Adrenal gland (tissue), 9 donors: ENCODE measurements at regions not wholly inside any gene's neighbourhood (a gene's known extent, or its start where the extent isn't known, plus 50 kb on each side); places are given as distances from the start of the nearest gene placed in this dataset.

ENCODE experiments used
- DNase-seq, 7 donors: peaks; one replicate each; pipeline ENCODE4 v3.0.0-alpha.2; 2019 to 2020
- H3K27ac ChIP-seq, 5 donors: fragments of 200-600 bp; sonication (generic) in 4 of 5; 1 replicate in 3 of 5; 2 replicates in 2 of 5; pipeline versions ENCODE4 v1.5.1 to v1.8.0; 2016 to 2020; ENCODE audit warnings: mild to moderate bottlenecking in 1 of 5
- H3K27me3 ChIP-seq: fragments of 200-600 bp; 2 replicates; pipeline ENCODE4 v1.8.0; 2021
- H3K36me3 ChIP-seq, 2 donors: fragments of 200-600 bp; replicated peaks in 1 of 2; 1 replicate in 1 of 2; 2 replicates in 1 of 2; pipeline versions ENCODE4 v1.5.1 to v1.8.0; 2018 to 2022
- H3K4me1 ChIP-seq, 2 donors: fragments of 200-600 bp; replicated peaks in 1 of 2; 1 replicate in 1 of 2; 2 replicates in 1 of 2; pipeline versions ENCODE4 v1.5.1 to v1.8.0; 2018 to 2021
- H3K4me3 ChIP-seq, 4 donors: fragments of 200-600 bp; sonication (generic) in 3 of 4; one replicate each; pipeline ENCODE4 v1.5.1; 2016 to 2018
- H3K9me3 ChIP-seq, 3 donors: fragments of 200-600 bp; sonication (generic) in 1 of 3; replicated peaks in 1 of 3; 1 replicate in 2 of 3; 2 replicates in 1 of 3; pipeline versions ENCODE4 v1.5.1 to v1.8.0; 2016 to 2021
- CTCF ChIP-seq, 6 experiments: fragments of 450-650 bp in 4 of 6; fragments of 200-600 bp in 2 of 6; sonication (generic) in 1 of 6; IDR thresholded peaks; 1 replicate in 5 of 6; 2 replicates in 1 of 6; pipeline versions ENCODE4 v1.5.1 to v1.8.0; 2016 to 2021; ENCODE audit warnings: antibody characterized with exemption in 6 of 6, mild to moderate bottlenecking in 2 of 6, moderate library complexity in 1 of 6
- POLR2A ChIP-seq, 2 donors: fragments of 450-650 bp; IDR thresholded peaks; one replicate each; pipeline ENCODE4 v1.6.1; 2017; ENCODE audit warnings: antibody characterized with exemption in 2 of 2, mild to moderate bottlenecking in 2 of 2, moderate library complexity in 1 of 2
- WGBS, 4 donors: extraction: QIAGEN DNeasy Blood & Tissue Kit in 2 of 4; methylation state at CpG; one replicate each; pipeline versions ENCODE4 v1.1.5 to v1.1.7; 2013 to 2017; 5-methylcytosine and 5-hydroxymethylcytosine counted together
- intact Hi-C, 2 donors: fragments of 100-400 bp; cut with DNase I; formaldehyde crosslinking; loops; one replicate each; pipeline versions ENCODE4 v1.14.1 to v1.15.0; 2022 to 2023
- donor health status: healthy with polysubstance abuse.
- donor health status: Bipolar disorder and iron deficiency.
- donor health status: DM: yes; HTN: yes; CAD: no.
- donor health status: DM: no; HTN: no; CAD: no.
- donor health status: DM: no; HTN: no; CAD: no.

GRCh38 chr13:30846311-30846710 is 59.8 kb upstream of the MEDAG start:
- no peak overlapping the region for H3K4me3 ChIP-seq
- TF ChIP-seq POLR2A (IDR thresholded peaks at IDR 0.05) (no peak), CTCF (IDR thresholded peaks at IDR 0.05) (no peak)
- WGBS, 4 donors: 67 to 79% (median 77%) methylated on average over 2 of the region's 2 CpGs
- H3K27me3 ChIP-seq: no peaks in the 10 kb centered on the region
- intact Hi-C loops: no loop called here
- no peak for DNase-seq
- no peaks in the 10 kb centered on the region for H3K36me3 ChIP-seq
- H3K9me3 ChIP-seq: no peaks in the 10 kb centered on the region
- peaks cover 0 to 4% of the 10 kb centered on the region in 2 donors for H3K4me1 ChIP-seq
- H3K27ac ChIP-seq: no peak overlapping the region

- intact Hi-C loops: no loop called here
- H3K4me1 ChIP-seq: peaks cover 0 to 4% of the 10 kb centered on the region in 2 donors
- no peaks in the 10 kb centered on the region for H3K36me3 ChIP-seq
- whole genome bisulfite sequencing, 4 donors: 93 to 97% (median 95%) methylated on average over 6 to 7 of the region's 7 CpGs
- no peak overlapping the region for H3K27ac ChIP-seq
- no peaks in the 10 kb centered on the region for H3K9me3 ChIP-seq
- no peak for TF ChIP-seq POLR2A (IDR thresholded peaks at IDR 0.05)
- TF ChIP-seq CTCF (IDR thresholded peaks at IDR 0.05): no peak
- no peak for DNase-seq
- H3K4me3 ChIP-seq: no peak overlapping the region
- no peaks in the 10 kb centered on the region for H3K27me3 ChIP-seq
Observed at GRCh38 chr13:30846866-30847265, 59.2 kb upstream of the MEDAG start.

- no peaks in the 10 kb centered on the region for H3K27me3 ChIP-seq
- peak in 6 of 7 donors; percentile 53 to 77 (median 72) for DNase-seq
- H3K27ac ChIP-seq: peak overlapping the region in 2 of 5 donors; percentile 54 to 82
- intact Hi-C loops: no loop called here
- TF ChIP-seq POLR2A (IDR thresholded peaks at IDR 0.05) (no peak), CTCF (IDR thresholded peaks at IDR 0.05) (no peak)
- no peaks in the 10 kb centered on the region for H3K36me3 ChIP-seq
- 33 to 46% (median 39%) methylated on average over 11 of the region's 11 CpGs for whole genome bisulfite sequencing, 4 donors
- no peaks in the 10 kb centered on the region for H3K9me3 ChIP-seq
- peaks cover 0 to 4% of the 10 kb centered on the region in 2 donors for H3K4me1 ChIP-seq
- no peak overlapping the region for H3K4me3 ChIP-seq
Observed at GRCh38 chr13:30847650-30848307, 58.3 kb upstream of the MEDAG start.

- Histone ChIP-seq H3K9me3 (no peaks in the 10 kb centered on the region), H3K27ac (peak overlapping the region in 2 of 5 donors; percentile 7 to 54), H3K4me3 (no peak overlapping the region), H3K36me3 (no peaks in the 10 kb centered on the region), H3K4me1 (peaks cover 0 to 4% of the 10 kb centered on the region in 2 donors), H3K27me3 (no peaks in the 10 kb centered on the region)
- intact Hi-C loops: no loop called here
- no peak for DNase-seq
- WGBS, 4 donors: 74 to 85% (median 77%) methylated on average over 5 of the region's 5 CpGs
- no peak for TF ChIP-seq POLR2A (IDR thresholded peaks at IDR 0.05)
- no peak for TF ChIP-seq CTCF (IDR thresholded peaks at IDR 0.05)
Observed at GRCh38 chr13:30848332-30849027, 57.6 kb upstream of the MEDAG start.
